ENCODE measurements at regions not wholly inside any gene's neighbourhood (a gene's known extent, or its start where the extent isn't known, plus 50 kb on each side); places are given as distances from the start of the nearest gene placed in this dataset.

GRCh38 chr6:126779331-126779730 is 339.1 kb upstream of the RSPO3 start:
- no peak overlapping the region for H3K27ac Mint-ChIP-seq (ENCODE audit: low read depth, unreplicated experiment)
- no TSS peak for BruUV-seq (replicated peaks)
- intact Hi-C loops (cut with micrococcal nuclease) = no loop called here

GRCh38 chr6:126781582-126781981 is 336.9 kb upstream of the RSPO3 start:
- no peaks in the 10 kb centered on the region for H3K36me3 Mint-ChIP-seq (ENCODE audit: insufficient read depth, unreplicated experiment)
- ChIA-PET POLR2A (no interaction called here), CTCF (interaction anchor here (0.7 kb wide), 1 partner anchor 18 kb away, joined by 3 read pairs; no protein-coding TSS in a partner anchor)
- H3K27ac Mint-ChIP-seq (ENCODE audit: low read depth, unreplicated experiment) = no peak overlapping the region
- H3K27me3 Mint-ChIP-seq (ENCODE audit: insufficient read depth, unreplicated experiment) = peaks cover 82% of the 10 kb centered on the region
- BruUV-seq (replicated peaks) = no TSS peak
- no peaks in the 10 kb centered on the region for H3K4me1 Mint-ChIP-seq (ENCODE audit: insufficient read depth, unreplicated experiment)
- DNase-seq (ENCODE audit: unreplicated experiment) = no peak
- TF ChIP-seq, protein P1, sequence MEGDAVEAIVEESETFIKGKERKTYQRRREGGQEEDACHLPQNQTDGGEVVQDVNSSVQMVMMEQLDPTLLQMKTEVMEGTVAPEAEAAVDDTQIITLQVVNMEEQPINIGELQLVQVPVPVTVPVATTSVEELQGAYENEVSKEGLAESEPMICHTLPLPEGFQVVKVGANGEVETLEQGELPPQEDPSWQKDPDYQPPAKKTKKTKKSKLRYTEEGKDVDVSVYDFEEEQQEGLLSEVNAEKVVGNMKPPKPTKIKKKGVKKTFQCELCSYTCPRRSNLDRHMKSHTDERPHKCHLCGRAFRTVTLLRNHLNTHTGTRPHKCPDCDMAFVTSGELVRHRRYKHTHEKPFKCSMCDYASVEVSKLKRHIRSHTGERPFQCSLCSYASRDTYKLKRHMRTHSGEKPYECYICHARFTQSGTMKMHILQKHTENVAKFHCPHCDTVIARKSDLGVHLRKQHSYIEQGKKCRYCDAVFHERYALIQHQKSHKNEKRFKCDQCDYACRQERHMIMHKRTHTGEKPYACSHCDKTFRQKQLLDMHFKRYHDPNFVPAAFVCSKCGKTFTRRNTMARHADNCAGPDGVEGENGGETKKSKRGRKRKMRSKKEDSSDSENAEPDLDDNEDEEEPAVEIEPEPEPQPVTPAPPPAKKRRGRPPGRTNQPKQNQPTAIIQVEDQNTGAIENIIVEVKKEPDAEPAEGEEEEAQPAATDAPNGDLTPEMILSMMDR (IDR thresholded peaks at IDR 0.05; ENCODE audit: unreplicated experiment) = no peak
- H3K4me3 Mint-ChIP-seq (ENCODE audit: unreplicated experiment) = no peak overlapping the region
- intact Hi-C loops (cut with micrococcal nuclease) = no loop called here
- no peaks in the 10 kb centered on the region for H3K9me3 Mint-ChIP-seq (ENCODE audit: unreplicated experiment)

More at GRCh38 chr6:126779331-126779730, 339.1 kb upstream of the RSPO3 start:
- TF ChIP-seq, protein P1 (IDR thresholded peaks at IDR 0.05; ENCODE audit: unreplicated experiment) = no peak
- peaks cover 92% of the 10 kb centered on the region for H3K27me3 Mint-ChIP-seq (ENCODE audit: insufficient read depth, unreplicated experiment)
- ChIA-PET POLR2A (no interaction called here), CTCF (no interaction called here)
- H3K36me3 Mint-ChIP-seq (ENCODE audit: insufficient read depth, unreplicated experiment) = no peaks in the 10 kb centered on the region
- DNase-seq (ENCODE audit: unreplicated experiment) = no peak
- no peak overlapping the region for H3K4me3 Mint-ChIP-seq (ENCODE audit: unreplicated experiment)
- H3K9me3 Mint-ChIP-seq (ENCODE audit: unreplicated experiment) = no peaks in the 10 kb centered on the region
- no peaks in the 10 kb centered on the region for H3K4me1 Mint-ChIP-seq (ENCODE audit: insufficient read depth, unreplicated experiment)

DNA sequence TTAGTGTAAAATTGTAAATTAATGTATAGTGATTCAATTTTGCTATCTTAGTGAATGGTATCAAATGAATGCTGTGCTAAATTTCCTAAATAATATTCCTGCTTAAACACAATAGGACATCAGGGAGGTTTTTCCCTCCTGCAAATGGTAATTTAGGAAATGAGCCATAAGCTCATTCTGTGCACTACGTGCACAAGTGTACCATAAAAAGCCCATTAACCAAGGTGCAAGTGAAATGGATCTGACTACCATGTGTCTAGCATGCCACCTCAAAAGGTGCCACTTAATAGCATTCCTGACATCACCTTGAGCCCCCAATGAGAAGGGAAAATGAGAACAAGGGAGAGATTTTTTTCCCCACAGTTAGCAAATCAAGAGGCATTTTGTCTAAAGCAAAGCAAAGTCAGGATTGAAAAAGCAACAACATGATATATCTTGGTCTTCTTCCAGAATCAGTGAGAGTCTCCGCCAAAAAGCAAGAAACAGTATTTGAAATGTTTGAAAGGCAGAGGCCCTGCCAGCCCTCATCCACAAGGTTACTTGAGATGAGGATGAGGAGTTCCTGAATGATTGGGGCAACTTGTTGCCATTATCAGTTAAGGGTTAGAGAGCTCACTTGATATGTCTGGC is 334.2 kb upstream of the RSPO3 start:
- TF ChIP-seq, protein P1 (IDR thresholded peaks at IDR 0.05; ENCODE audit: unreplicated experiment) = no peak
- DNase-seq (ENCODE audit: unreplicated experiment) = no peak
- Mint-ChIP-seq H3K27me3 (ENCODE audit: insufficient read depth, unreplicated experiment) (peaks cover 85% of the 10 kb centered on the region), H3K4me1 (ENCODE audit: insufficient read depth, unreplicated experiment) (no peaks in the 10 kb centered on the region), H3K27ac (ENCODE audit: low read depth, unreplicated experiment) (no peak overlapping the region), H3K4me3 (ENCODE audit: unreplicated experiment) (no peak overlapping the region), H3K9me3 (ENCODE audit: unreplicated experiment) (no peaks in the 10 kb centered on the region), H3K36me3 (ENCODE audit: insufficient read depth, unreplicated experiment) (no peaks in the 10 kb centered on the region)
- BruUV-seq (replicated peaks) = no TSS peak
- ChIA-PET POLR2A (interaction anchor here (0.6 kb wide), 1 partner anchor 326 kb away, joined by 3 read pairs; no protein-coding TSS in a partner anchor), CTCF (no interaction called here)
- intact Hi-C loops (cut with micrococcal nuclease) = no loop called here

- no peaks in the 10 kb centered on the region for H3K9me3 Mint-ChIP-seq (ENCODE audit: unreplicated experiment)
- no peaks in the 10 kb centered on the region for H3K4me1 Mint-ChIP-seq (ENCODE audit: insufficient read depth, unreplicated experiment)
- CTCF ChIA-PET = interaction anchor here (0.8 to 1.2 kb wide), 3 partner anchors 17 to 91 kb away, joined by 3 to 6 read pairs (median 3); no protein-coding TSS in a partner anchor
- no peak for DNase-seq (ENCODE audit: unreplicated experiment)
- no TSS peak for BruUV-seq (replicated peaks)
- TF ChIP-seq, protein P1 (IDR thresholded peaks at IDR 0.05; ENCODE audit: unreplicated experiment) = no peak
- H3K27ac Mint-ChIP-seq (ENCODE audit: low read depth, unreplicated experiment) = no peak overlapping the region
- intact Hi-C loops (cut with micrococcal nuclease) = no loop called here
- H3K36me3 Mint-ChIP-seq (ENCODE audit: insufficient read depth, unreplicated experiment) = no peaks in the 10 kb centered on the region
- H3K4me3 Mint-ChIP-seq (ENCODE audit: unreplicated experiment) = no peak overlapping the region
- H3K27me3 Mint-ChIP-seq (ENCODE audit: insufficient read depth, unreplicated experiment) = peaks cover 74% of the 10 kb centered on the region
- POLR2A ChIA-PET = no interaction called here
These were observed 332.2 kb upstream of the RSPO3 start for GRCh38 chr6:126786262-126786661.

All from MCF 10A (cell line).